Esophagus muscularis mucosa (tissue), 4 donors: ENCODE measurements at regions not wholly inside any gene's neighbourhood (a gene's known extent, or its start where the extent isn't known, plus 50 kb on each side); places are given as distances from the start of the nearest gene placed in this dataset.

ENCODE experiments used
- DNase-seq: peaks from one replicate; pipeline ENCODE4 v3.0.0-alpha.2; 2017; ENCODE audit errors: extremely low spot score
- H3K27ac ChIP-seq, 4 donors: fragments of 200-600 bp; sonication (generic); replicated peaks in 1 of 4; 1 replicate in 3 of 4; 2 replicates in 1 of 4; pipeline ENCODE4 v1.5.1; 2016 to 2019; ENCODE audit warnings: mild to moderate bottlenecking in 1 of 4
- H3K27me3 ChIP-seq, 4 donors: fragments of 200-600 bp; sonication (generic); one replicate each; pipeline versions ENCODE4 v1.5.1 to v1.6.0; 2016 to 2019
- H3K36me3 ChIP-seq, 4 donors: fragments of 200-600 bp; sonication (generic); one replicate each; pipeline ENCODE4 v1.5.1; 2016 to 2019
- H3K4me1 ChIP-seq, 4 donors: fragments of 200-600 bp; sonication (generic); one replicate each; pipeline ENCODE4 v1.5.1; 2016 to 2019
- H3K4me3 ChIP-seq, 4 donors: fragments of 200-600 bp; sonication (generic); 1 replicate in 2 of 4; 2 replicates in 2 of 4; pipeline ENCODE4 v1.5.1; 2016 to 2019; ENCODE audit warnings: mild to moderate bottlenecking in 4 of 4, moderate library complexity in 1 of 4
- H3K9me3 ChIP-seq, 4 donors: fragments of 200-600 bp; sonication (generic); 1 replicate in 3 of 4; 2 replicates in 1 of 4; pipeline ENCODE4 v1.5.1; 2016 to 2019
- EP300 ChIP-seq: sonication (generic); formaldehyde crosslinking; IDR thresholded peaks from one replicate; pipeline ENCODE4 v1.6.1; 2017; ENCODE audit warnings: antibody characterized with exemption
- POLR2A ChIP-seq: fragments of 450-650 bp; IDR thresholded peaks from one replicate; pipeline ENCODE4 v1.6.1; 2017; ENCODE audit warnings: antibody characterized with exemption, moderate library complexity, mild to moderate bottlenecking, low read depth
- POLR2AphosphoS5 ChIP-seq, 2 donors: sonication (generic); formaldehyde crosslinking; IDR thresholded peaks; one replicate each; pipeline ENCODE4 v1.6.1; 2017; ENCODE audit warnings: antibody characterized with exemption in 2 of 2
- WGBS: methylation state at CpG from one replicate; pipeline ENCODE4 v1.1.5; 2018; 5-methylcytosine and 5-hydroxymethylcytosine counted together
- intact Hi-C: fragments of 100-400 bp; cut with DNase I; formaldehyde crosslinking; loops from one replicate; pipeline ENCODE4 v1.15.1; 2023
- TF ChIP-seq, protein P1 (sequence below), 3 experiments: fragments of 200-600 bp in 2 of 3; fragments of 450-650 bp in 1 of 3; sonication (generic) in 2 of 3; IDR thresholded peaks; one replicate each; pipeline ENCODE4 v1.5.1; 2017 to 2019; ENCODE audit warnings: antibody characterized with exemption in 3 of 3, mild to moderate bottlenecking in 2 of 3, moderate library complexity in 1 of 3

DNA sequence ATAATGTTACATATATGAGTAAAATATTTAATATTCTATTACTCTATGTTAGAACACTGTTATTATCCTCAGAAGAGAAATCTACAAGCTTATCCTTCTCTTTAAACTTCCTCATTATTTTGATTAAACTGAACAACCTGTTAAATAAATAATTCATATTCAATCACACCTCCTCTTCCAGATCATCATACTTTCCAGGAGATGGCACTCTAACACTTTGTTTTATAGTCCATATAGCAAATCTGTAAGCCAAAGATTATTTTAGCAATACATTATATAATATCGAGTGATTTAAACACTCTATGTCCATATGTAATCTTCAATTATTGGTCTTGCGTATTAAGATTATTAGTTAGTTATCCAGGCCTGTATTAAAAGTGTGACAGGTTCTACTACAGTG, 694.1 kb downstream of the ANKRD7 start:
- Histone ChIP-seq H3K27me3 (no peaks in the 10 kb centered on the region), H3K9me3 (no peaks in the 10 kb centered on the region), H3K27ac (no peak overlapping the region), H3K36me3 (no peaks in the 10 kb centered on the region), H3K4me1 (no peaks in the 10 kb centered on the region), H3K4me3 (no peak overlapping the region)
- no peak for DNase-seq
- intact Hi-C loops, result no loop called here
- TF ChIP-seq EP300, result no peak
- TF ChIP-seq, protein P1, sequence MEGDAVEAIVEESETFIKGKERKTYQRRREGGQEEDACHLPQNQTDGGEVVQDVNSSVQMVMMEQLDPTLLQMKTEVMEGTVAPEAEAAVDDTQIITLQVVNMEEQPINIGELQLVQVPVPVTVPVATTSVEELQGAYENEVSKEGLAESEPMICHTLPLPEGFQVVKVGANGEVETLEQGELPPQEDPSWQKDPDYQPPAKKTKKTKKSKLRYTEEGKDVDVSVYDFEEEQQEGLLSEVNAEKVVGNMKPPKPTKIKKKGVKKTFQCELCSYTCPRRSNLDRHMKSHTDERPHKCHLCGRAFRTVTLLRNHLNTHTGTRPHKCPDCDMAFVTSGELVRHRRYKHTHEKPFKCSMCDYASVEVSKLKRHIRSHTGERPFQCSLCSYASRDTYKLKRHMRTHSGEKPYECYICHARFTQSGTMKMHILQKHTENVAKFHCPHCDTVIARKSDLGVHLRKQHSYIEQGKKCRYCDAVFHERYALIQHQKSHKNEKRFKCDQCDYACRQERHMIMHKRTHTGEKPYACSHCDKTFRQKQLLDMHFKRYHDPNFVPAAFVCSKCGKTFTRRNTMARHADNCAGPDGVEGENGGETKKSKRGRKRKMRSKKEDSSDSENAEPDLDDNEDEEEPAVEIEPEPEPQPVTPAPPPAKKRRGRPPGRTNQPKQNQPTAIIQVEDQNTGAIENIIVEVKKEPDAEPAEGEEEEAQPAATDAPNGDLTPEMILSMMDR (IDR thresholded peaks at IDR 0.05), result no peak
- TF ChIP-seq POLR2AphosphoS5 (IDR thresholded peaks at IDR 0.05), result no peak
- no peak for TF ChIP-seq POLR2A
- WGBS, result 72% methylated on average over 2 of the region's 2 CpGs

DNA sequence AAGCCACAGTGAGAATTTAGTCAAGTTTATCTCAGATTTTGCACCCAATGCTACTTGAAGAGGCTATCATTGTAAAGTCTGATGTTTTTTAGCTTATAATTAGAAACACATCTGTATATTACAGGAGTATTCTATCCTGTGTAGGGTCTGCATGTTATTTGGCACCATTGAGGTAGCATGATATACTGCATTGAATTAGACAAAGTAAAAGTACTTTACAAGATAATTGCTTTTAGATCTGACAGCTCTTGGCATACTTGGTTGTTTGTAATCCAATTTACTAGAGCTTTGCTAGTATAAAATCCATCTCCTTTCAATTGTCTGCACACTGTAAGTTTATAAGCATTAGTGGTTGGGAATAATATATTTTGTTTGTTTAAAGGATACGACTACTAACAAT, 714.3 kb downstream of the ANKRD7 start:
- no peak for TF ChIP-seq POLR2AphosphoS5 (IDR thresholded peaks at IDR 0.05)
- no peak for TF ChIP-seq POLR2A
- H3K27me3 ChIP-seq, result no peaks in the 10 kb centered on the region
- intact Hi-C loops, result no loop called here

DNA sequence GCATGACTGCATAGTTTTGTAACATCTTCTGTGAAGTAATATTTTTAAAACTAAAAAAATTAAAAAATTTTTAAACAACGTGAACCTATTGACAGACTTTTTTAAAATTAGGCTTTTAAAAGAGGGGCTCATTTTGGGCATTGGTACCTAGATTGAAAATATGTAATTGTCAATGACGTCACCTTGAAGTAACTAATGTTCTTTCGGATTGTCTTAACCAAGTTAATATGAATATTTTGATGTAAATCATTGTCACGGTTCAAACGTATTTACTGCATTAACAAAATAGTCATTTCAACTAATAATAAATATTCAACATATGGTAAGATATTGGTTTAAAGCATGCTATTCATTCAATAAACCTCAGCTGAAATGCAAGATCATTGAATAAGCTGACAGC, 719.8 kb downstream of the ANKRD7 start:
- Histone ChIP-seq H3K9me3 (peaks cover 0 to 8% (median 0%) of the 10 kb centered on the region in 4 donors), H3K4me3 (no peak overlapping the region), H3K27ac (no peak overlapping the region), H3K36me3 (no peaks in the 10 kb centered on the region), H3K27me3 (no peaks in the 10 kb centered on the region), H3K4me1 (no peaks in the 10 kb centered on the region)
- TF ChIP-seq EP300, result no peak
- TF ChIP-seq POLR2AphosphoS5 (IDR thresholded peaks at IDR 0.05), result no peak
- no peak for TF ChIP-seq POLR2A
- TF ChIP-seq, protein P1 (IDR thresholded peaks at IDR 0.05), result no peak
- 80% methylated on average over 5 of the region's 5 CpGs for WGBS
- intact Hi-C loops, result no loop called here
- no peak for DNase-seq

More for the DNA sequence above, 714.3 kb downstream of the ANKRD7 start:
- no peak for DNase-seq
- Histone ChIP-seq H3K36me3 (no peaks in the 10 kb centered on the region), H3K4me1 (no peaks in the 10 kb centered on the region), H3K9me3 (no peaks in the 10 kb centered on the region), H3K27ac (no peak overlapping the region), H3K4me3 (no peak overlapping the region)
- WGBS, result 88% methylated on average over 1 of the region's 1 CpG

DNA sequence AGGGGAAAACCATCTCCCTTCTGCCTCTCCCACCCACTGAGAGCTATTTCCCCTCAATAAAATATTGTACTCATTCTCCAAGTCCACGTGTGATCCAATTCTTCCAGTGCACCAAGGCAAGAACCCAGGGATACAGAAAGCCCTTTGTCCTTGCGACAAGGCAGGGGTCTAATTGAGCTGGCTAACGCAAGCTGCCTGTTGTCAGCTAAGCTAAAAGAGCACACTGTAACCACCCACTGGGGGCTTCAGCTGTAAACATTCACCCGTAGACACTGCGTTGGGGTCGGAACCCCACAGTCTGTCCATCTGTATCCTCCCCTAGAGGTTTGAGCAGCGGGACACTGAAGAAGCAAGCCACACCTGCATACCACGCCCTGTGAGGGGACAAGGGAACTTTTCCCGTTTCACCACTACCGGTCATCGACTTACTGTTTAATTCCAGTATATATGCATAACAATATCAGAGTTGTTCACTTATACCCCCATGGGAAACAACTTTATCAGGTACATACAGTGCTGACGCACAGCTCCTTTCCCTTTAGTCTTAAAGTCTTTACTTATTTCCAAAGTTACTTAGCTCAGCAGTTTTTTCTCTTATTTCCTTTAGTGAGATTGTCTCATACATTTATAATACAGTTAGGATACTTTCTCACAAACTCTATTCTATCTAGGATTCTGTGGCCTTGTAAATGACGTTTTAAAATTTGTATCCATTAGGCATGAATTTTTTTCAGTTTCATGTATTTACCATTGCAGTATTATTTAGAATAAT, 721.6 kb downstream of the ANKRD7 start:
- no peak overlapping the region for H3K27ac ChIP-seq
- no peaks in the 10 kb centered on the region for H3K4me1 ChIP-seq
- intact Hi-C loops, result no loop called here
- no peak for DNase-seq
- H3K9me3 ChIP-seq, result peaks cover 0 to 8% (median 0%) of the 10 kb centered on the region in 4 donors
- H3K36me3 ChIP-seq, result no peaks in the 10 kb centered on the region
- H3K27me3 ChIP-seq, result no peaks in the 10 kb centered on the region
- H3K4me3 ChIP-seq, result no peak overlapping the region
- WGBS, result 89% methylated on average over 13 of the region's 13 CpGs
- TF ChIP-seq POLR2AphosphoS5 (IDR thresholded peaks at IDR 0.05) (no peak), POLR2A (no peak)

DNA sequence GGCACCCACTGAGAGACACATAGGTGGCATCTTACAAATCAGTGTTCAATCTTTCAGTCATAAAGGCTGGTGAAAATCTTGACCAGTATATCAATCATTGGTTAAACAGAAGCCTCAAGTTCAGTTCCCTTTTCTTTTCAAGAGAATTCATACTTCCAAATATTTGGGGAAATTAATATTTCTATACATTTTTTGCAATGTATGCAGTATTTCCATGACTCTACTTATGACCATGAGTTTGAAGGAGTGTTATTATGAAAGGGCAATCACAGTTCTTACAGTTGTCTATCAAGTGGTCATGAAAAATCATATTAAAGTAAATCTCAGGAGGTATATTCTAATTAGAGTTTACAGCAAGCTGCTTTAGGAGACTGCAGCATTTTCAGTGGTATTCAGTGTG, 724.0 kb downstream of the ANKRD7 start:
- no peak for DNase-seq
- no peak overlapping the region for H3K27ac ChIP-seq
- intact Hi-C loops, result no loop called here

More for the DNA sequence above, 724.0 kb downstream of the ANKRD7 start:
- no peak overlapping the region for H3K4me3 ChIP-seq
- peaks cover 0 to 8% (median 0%) of the 10 kb centered on the region in 4 donors for H3K9me3 ChIP-seq
- TF ChIP-seq POLR2A (no peak), POLR2AphosphoS5 (IDR thresholded peaks at IDR 0.05) (no peak), EP300 (no peak)
- TF ChIP-seq, protein P1 (IDR thresholded peaks at IDR 0.05), result no peak
- H3K4me1 ChIP-seq, result no peaks in the 10 kb centered on the region
- H3K36me3 ChIP-seq, result no peaks in the 10 kb centered on the region
- no peaks in the 10 kb centered on the region for H3K27me3 ChIP-seq
